ENCODE measurements at regions not wholly inside any gene's neighbourhood (a gene's known extent, or its start where the extent isn't known, plus 50 kb on each side); places are given as distances from the start of the nearest gene placed in this dataset.

GRCh38 chr18:23311351-23312121, 141.6 kb upstream of the RIOK3 start:
- H3K27ac ChIP-seq (ENCODE audit: low read depth, low read length, poor library complexity, severe bottlenecking) = no peak overlapping the region
- CTCF ChIA-PET (ENCODE audit: unreplicated experiment) = no interaction called here
- intact Hi-C loops (cut with micrococcal nuclease; ENCODE audit: unreplicated experiment) = no loop called here
- H3K4me1 ChIP-seq (ENCODE audit: insufficient read depth, low read length, poor library complexity, severe bottlenecking) = peaks cover 22% of the 10 kb centered on the region
- no TSS peak for BruUV-seq (replicated peaks)
- H3K9me2 ChIP-seq (ENCODE audit: insufficient read depth, low read length) = no peaks in the 10 kb centered on the region
- H3K9me3 ChIP-seq (ENCODE audit: low read length) = no peaks in the 10 kb centered on the region
- H3K4me3 ChIP-seq (ENCODE audit: low read depth, low read length, poor library complexity, severe bottlenecking) = no peak overlapping the region
- no peak overlapping the region for H2AFZ ChIP-seq (ENCODE audit: low read length)
- POLR2A ChIA-PET = interaction anchor here (0.6 to 1.1 kb wide), 3 partner anchors 8 to 53 kb away, joined by 3 read pairs; no protein-coding TSS in a partner anchor
- no peak for DNase-seq (ENCODE audit: low spot score)
- no peaks in the 10 kb centered on the region for H3K79me2 ChIP-seq (ENCODE audit: insufficient read depth, low read depth, low read length)
- TF ChIP-seq, protein P1, sequence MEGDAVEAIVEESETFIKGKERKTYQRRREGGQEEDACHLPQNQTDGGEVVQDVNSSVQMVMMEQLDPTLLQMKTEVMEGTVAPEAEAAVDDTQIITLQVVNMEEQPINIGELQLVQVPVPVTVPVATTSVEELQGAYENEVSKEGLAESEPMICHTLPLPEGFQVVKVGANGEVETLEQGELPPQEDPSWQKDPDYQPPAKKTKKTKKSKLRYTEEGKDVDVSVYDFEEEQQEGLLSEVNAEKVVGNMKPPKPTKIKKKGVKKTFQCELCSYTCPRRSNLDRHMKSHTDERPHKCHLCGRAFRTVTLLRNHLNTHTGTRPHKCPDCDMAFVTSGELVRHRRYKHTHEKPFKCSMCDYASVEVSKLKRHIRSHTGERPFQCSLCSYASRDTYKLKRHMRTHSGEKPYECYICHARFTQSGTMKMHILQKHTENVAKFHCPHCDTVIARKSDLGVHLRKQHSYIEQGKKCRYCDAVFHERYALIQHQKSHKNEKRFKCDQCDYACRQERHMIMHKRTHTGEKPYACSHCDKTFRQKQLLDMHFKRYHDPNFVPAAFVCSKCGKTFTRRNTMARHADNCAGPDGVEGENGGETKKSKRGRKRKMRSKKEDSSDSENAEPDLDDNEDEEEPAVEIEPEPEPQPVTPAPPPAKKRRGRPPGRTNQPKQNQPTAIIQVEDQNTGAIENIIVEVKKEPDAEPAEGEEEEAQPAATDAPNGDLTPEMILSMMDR (conservative IDR thresholded peaks at IDR 0.05; ENCODE audit: low read length) = no peak
- TF ChIP-seq EZH2phosphoT487 (IDR thresholded peaks at IDR 0.05; ENCODE audit: borderline replicate concordance, low read depth, low read length) = no peak
- peaks cover 13% of the 10 kb centered on the region; the same call in 1 of the 2 replicates for H3K36me3 ChIP-seq (ENCODE audit: insufficient read depth, low read length)
- no peak overlapping the region for H3K4me2 ChIP-seq (ENCODE audit: low read length)
- no peaks in the 10 kb centered on the region for H4K20me1 ChIP-seq (ENCODE audit: insufficient read depth, low read length)

DNA sequence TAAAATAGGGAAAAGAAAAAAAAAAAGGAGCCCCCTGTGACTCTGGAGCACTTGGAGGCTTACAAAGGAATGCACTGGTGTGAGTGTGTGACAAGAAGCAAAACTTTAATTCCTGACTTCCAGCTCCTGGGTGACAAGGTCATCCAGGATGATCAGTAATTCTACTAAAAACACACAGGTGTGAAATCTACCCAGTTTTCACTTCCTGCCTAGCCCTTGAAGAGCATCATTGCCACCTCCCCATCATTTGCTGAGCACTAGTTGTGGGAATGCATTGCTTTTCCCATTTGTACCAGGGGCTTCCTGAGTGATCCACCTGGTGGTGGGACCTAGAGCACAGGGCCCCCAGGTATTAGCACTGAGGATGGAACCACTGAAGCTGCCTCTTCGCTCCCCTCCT, 139.7 kb upstream of the RIOK3 start:
- no TSS peak for BruUV-seq (replicated peaks)

More for the DNA sequence above, 139.7 kb upstream of the RIOK3 start:
- Histone ChIP-seq H3K79me2 (ENCODE audit: insufficient read depth, low read depth, low read length) (no peaks in the 10 kb centered on the region), H3K4me1 (ENCODE audit: insufficient read depth, low read length, poor library complexity, severe bottlenecking) (peaks cover 13% of the 10 kb centered on the region), H3K27ac (ENCODE audit: low read depth, low read length, poor library complexity, severe bottlenecking) (no peak overlapping the region), H3K4me3 (ENCODE audit: low read depth, low read length, poor library complexity, severe bottlenecking) (no peak overlapping the region), H4K20me1 (ENCODE audit: insufficient read depth, low read length) (no peaks in the 10 kb centered on the region), H3K36me3 (ENCODE audit: insufficient read depth, low read length) (peaks cover 13% of the 10 kb centered on the region; the same call in 1 of the 2 replicates), H3K9me2 (ENCODE audit: insufficient read depth, low read length) (no peaks in the 10 kb centered on the region), H3K9me3 (ENCODE audit: low read length) (no peaks in the 10 kb centered on the region), H2AFZ (ENCODE audit: low read length) (no peak overlapping the region), H3K4me2 (ENCODE audit: low read length) (no peak overlapping the region)
- CTCF ChIA-PET (ENCODE audit: unreplicated experiment) = no interaction called here
- intact Hi-C loops (cut with micrococcal nuclease; ENCODE audit: unreplicated experiment) = no loop called here
- POLR2A ChIA-PET = interaction anchor here (0.7 kb wide), 1 partner anchor 532 kb away, joined by 3 read pairs; no protein-coding TSS in a partner anchor
- TF ChIP-seq, protein P1 (conservative IDR thresholded peaks at IDR 0.05; ENCODE audit: low read length) = no peak
- no peak for TF ChIP-seq EZH2phosphoT487 (IDR thresholded peaks at IDR 0.05; ENCODE audit: borderline replicate concordance, low read depth, low read length)
- DNase-seq (ENCODE audit: low spot score) = no peak
